ENCODE measurements at regions not wholly inside any gene's neighbourhood (a gene's known extent, or its start where the extent isn't known, plus 50 kb on each side); places are given as distances from the start of the nearest gene placed in this dataset.

DNA sequence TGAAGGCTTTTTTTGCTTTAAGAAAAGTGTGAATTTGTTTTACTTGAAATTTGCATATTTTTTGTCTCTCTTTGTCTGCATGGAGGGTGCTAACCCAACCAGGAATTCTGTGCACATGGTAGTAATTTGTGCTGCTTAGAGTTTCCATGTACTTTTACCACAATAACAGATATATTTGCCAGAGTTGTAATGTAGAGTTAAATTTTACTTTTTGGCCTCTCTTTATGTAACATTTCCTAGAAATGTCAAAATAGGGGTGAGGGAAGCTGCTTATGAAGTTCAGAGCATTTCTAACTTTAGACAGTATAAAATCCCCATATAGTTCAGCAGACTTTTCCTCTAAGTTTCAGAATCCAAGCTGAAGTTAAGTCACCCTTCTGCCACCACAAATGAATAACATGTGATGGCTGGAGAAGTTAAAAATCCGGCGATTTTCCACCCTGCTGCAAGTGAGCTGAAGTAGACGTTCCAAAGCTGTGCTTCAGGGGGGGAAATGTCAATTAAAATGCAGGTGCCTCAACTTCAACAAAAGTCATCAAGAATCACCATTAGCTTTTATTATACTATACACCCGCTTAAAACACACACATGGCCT lies 385.7 kb upstream of the NR2F2 start:
- no peak for TF ChIP-seq POLR2A (IDR thresholded peaks at IDR 0.05; ENCODE audit: low read depth, low read length)
- TF ChIP-seq TAF1 (IDR thresholded peaks at IDR 0.05; ENCODE audit: low read depth, low read length) = no peak
- no peak for TF ChIP-seq POLR2AphosphoS5 (IDR thresholded peaks at IDR 0.05; ENCODE audit: low read depth, low read length)
- TF ChIP-seq POU2F2 (IDR thresholded peaks at IDR 0.05; ENCODE audit: low read depth, low read length) = no peak

Data from GM12891 (cell line).